Activated T-helper 2 cell treated with anti-CD3 and anti-CD28 coated beads, Interferon-gamma antibody, Interleukin-2, Interleukin-4, amounts not matched to agents 10 μg/mL and 5 μg/mL and 100 μg/mL, durations not matched to agents 14 hours and 24 hours and 36 hours (primary cell): ENCODE measurements at regions not wholly inside any gene's neighbourhood (a gene's known extent, or its start where the extent isn't known, plus 50 kb on each side); places are given as distances from the start of the nearest gene placed in this dataset.
"Not testable (repeated sequence)": the region's sequence is repeated elsewhere in the genome, so short reads cannot be mapped to it uniquely, and the experiment has no call there.

Experiments
- DNase-seq: peaks from one replicate; pipeline ENCODE4 v3.0.0; 2021; ENCODE audit warnings: low spot score
- H3K27ac Mint-ChIP-seq: one replicate; pipeline ENCODE4 v1.8.0; 2021; ENCODE audit warnings: mixed read lengths
- H3K27me3 Mint-ChIP-seq: one replicate; pipeline ENCODE4 v1.8.0; 2021; ENCODE audit warnings: low read depth, mixed read lengths
- H3K36me3 Mint-ChIP-seq: one replicate; pipeline ENCODE4 v1.8.0; 2021; ENCODE audit warnings: low read depth, mixed read lengths
- H3K4me1 Mint-ChIP-seq: one replicate; pipeline ENCODE4 v1.8.0; 2021; ENCODE audit warnings: low read depth, mixed read lengths
- H3K4me3 Mint-ChIP-seq: one replicate; pipeline ENCODE4 v1.8.0; 2021; ENCODE audit warnings: low read depth, mild to moderate bottlenecking, moderate library complexity, mixed read lengths
- H3K9me3 Mint-ChIP-seq: one replicate; pipeline ENCODE4 v1.8.0; 2021; ENCODE audit warnings: mixed read lengths
- intact Hi-C: fragments of 100-400 bp; cut with micrococcal nuclease; formaldehyde crosslinking; loops from one replicate; pipeline ENCODE4 v1.15.1; 2023

DNA sequence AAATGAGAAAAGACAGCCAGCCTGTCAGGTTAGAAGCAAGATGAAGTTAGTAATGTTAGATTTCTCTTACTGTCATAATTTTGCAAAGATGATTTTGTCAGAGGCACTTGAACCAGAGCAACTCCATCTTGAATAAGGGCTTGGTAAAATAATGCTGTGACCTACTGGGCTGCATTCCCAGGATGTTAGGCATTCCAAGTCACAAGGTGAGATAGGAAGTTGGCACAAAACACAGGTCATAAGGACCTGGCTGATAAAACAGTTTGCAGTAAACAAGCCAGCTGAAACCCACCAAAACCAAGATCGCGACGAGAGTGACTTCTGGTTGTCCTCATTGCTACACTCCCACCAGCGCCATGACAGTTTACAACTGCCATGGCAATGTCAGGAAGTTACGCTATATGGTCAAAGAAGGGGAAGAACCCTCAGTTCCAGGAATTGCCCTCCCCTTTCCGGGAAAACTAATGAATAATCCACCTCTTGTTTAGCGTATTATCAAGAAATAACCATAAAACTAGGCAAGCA is 1313.5 kb upstream of the TMEM132C start:
- no peaks in the 10 kb centered on the region for H3K36me3 Mint-ChIP-seq
- DNase-seq, result no peak
- H3K27me3 Mint-ChIP-seq, result no peaks in the 10 kb centered on the region
- intact Hi-C loops, result no loop called here
- H3K27ac Mint-ChIP-seq, result no peak overlapping the region
- no peak overlapping the region for H3K4me3 Mint-ChIP-seq
- peaks cover 6% of the 10 kb centered on the region for H3K9me3 Mint-ChIP-seq
- no peaks in the 10 kb centered on the region for H3K4me1 Mint-ChIP-seq

DNA sequence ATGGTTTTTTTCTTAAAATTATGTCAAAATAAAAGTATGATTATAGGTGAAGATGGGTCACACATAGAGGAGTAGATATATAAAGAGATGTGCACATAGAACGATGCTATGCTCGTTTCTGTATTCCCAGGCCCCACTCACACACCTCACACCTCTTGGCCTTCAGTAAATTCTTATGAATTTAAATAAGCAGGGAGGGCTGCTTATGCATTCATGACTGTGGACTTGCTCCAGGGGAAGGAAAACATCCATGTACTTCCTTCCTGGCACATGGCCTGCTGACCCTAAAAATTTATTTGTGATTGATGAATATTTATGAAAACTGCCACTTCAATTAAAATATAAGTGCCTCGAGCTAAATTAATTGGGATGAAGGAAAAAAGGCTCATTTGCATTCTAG is 1306.7 kb upstream of the TMEM132C start:
- Mint-ChIP-seq H3K4me1 (no peaks in the 10 kb centered on the region), H3K27ac (no peak overlapping the region), H3K36me3 (no peaks in the 10 kb centered on the region), H3K4me3 (no peak overlapping the region), H3K27me3 (no peaks in the 10 kb centered on the region), H3K9me3 (peaks cover 12% of the 10 kb centered on the region)
- no peak for DNase-seq
- intact Hi-C loops, result no loop called here

DNA sequence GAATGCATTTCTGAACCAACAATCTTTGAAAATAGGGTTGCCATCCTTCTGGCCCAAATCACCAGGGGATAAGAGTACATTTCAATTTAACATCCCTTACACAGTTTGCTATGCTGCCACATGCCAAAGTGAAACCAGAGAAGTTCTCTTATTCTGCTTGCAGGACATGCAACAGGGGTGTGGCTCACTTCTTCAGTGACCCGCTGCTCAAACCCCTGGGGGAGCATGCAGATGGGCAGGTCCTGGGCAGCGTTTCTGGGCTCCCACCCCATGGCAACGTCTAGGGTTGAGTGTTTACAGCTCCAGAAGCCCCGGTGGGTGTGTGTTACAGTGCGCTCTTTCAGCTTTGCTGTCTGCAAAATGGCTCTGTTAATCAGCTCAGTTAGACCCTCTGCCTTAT is 1306.3 kb upstream of the TMEM132C start:
- H3K27ac Mint-ChIP-seq, result no peak overlapping the region
- no peaks in the 10 kb centered on the region for H3K36me3 Mint-ChIP-seq
- H3K4me1 Mint-ChIP-seq, result no peaks in the 10 kb centered on the region
- H3K9me3 Mint-ChIP-seq, result peaks cover 12% of the 10 kb centered on the region
- H3K27me3 Mint-ChIP-seq, result no peaks in the 10 kb centered on the region
- intact Hi-C loops, result no loop called here
- no peak overlapping the region for H3K4me3 Mint-ChIP-seq
- no peak for DNase-seq

DNA sequence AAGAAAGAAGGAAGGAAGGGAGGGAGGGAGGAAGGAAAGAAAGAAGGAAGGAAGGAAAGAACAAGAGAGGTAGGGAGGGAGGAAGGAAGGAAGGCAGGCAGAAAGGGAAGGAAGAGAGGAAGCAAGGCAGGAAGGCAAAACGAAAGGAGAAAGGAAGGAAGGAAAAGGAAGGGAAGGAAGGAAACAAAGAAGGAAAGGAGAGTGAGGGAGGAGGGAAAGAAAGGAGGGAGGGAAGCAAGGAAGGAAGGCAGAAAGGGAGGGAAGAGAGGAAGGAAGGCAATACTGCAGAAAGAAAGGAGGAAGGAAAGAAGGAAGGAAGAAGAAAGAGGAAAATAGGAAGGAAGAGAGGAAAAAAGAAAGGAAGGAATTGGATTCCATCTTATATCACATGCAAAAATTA is 1303.1 kb upstream of the TMEM132C start:
- peaks cover 6% of the 10 kb centered on the region for H3K9me3 Mint-ChIP-seq
- no peak overlapping the region for H3K27ac Mint-ChIP-seq
- no peaks in the 10 kb centered on the region for H3K4me1 Mint-ChIP-seq
- DNase-seq, result no peak
- intact Hi-C loops, result no loop called here
- no peaks in the 10 kb centered on the region for H3K36me3 Mint-ChIP-seq
- H3K4me3 Mint-ChIP-seq, result no peak overlapping the region
- no peaks in the 10 kb centered on the region for H3K27me3 Mint-ChIP-seq

DNA sequence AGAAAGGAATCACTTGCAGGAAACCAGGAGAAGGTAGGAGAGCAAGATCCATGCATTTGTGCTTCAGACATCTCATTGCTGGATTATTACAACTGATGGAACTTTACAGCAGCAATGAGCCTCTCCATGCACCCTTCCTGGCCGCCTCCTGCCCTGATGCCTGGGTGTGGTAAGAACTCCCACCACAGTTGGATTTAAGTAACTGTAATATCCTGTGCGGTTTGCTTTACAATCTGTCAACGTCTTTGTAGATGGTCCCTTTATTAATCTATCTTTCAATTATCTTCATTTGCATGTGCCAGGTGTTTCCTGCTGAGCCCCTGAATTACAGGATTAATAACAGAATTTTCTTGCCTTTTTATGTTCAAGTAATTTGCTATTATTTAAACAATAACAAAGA is 1300.5 kb upstream of the TMEM132C start:
- no peak overlapping the region for H3K27ac Mint-ChIP-seq
- H3K27me3 Mint-ChIP-seq, result no peaks in the 10 kb centered on the region
- H3K36me3 Mint-ChIP-seq, result no peaks in the 10 kb centered on the region
- H3K4me1 Mint-ChIP-seq, result no peaks in the 10 kb centered on the region
- H3K4me3 Mint-ChIP-seq, result no peak overlapping the region
- DNase-seq, result no peak
- peaks cover 6% of the 10 kb centered on the region for H3K9me3 Mint-ChIP-seq
- intact Hi-C loops, result no loop called here

DNA sequence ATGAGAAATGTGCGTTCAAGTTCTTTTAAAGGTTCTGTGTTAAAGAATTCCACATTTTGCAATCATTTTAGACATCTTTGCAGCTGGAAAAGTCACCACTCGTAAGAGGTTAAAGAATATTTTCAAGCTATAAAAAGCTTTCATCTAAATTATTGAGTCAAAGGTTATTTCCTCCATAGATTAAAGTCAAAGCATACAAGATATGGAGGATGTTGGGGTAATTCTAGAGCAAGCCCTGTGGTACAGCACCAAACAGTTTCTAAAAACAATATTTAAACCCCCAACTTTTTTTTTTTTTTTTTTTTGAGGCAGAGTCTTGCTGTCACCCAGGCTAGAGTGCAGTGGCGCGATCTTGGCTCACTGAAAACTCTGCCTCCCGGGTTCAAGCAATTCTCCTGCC is 1299.8 kb upstream of the TMEM132C start:
- H3K4me3 Mint-ChIP-seq, result no peak overlapping the region
- no peak for DNase-seq
- H3K27ac Mint-ChIP-seq, result no peak overlapping the region
- no peaks in the 10 kb centered on the region for H3K4me1 Mint-ChIP-seq
- H3K9me3 Mint-ChIP-seq, result peaks cover 6% of the 10 kb centered on the region
- intact Hi-C loops, result no loop called here
- H3K36me3 Mint-ChIP-seq, result no peaks in the 10 kb centered on the region
- H3K27me3 Mint-ChIP-seq, result no peaks in the 10 kb centered on the region

DNA sequence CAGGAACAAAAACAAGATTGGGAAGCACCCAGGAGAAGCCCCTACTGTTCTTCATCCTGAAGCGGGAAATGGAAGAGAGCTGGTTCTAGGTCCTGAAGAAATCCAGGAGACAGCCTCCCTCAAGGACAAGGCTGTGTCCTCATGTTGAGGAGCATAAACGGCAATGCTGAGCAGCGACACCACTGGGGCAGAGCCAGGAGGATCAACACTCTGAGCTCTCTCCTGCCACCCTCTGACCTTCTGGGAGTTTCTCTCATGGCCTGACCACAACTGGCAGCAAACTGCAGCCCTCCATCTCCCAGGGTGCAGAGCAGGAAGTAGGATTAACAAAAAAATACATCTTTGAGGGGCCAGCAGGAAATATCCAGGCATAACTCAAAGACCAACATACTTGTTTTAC is 1292.2 kb upstream of the TMEM132C start:
- intact Hi-C loops, result no loop called here
- DNase-seq, result no peak
- H3K4me1 Mint-ChIP-seq, result no peaks in the 10 kb centered on the region
- H3K36me3 Mint-ChIP-seq, result no peaks in the 10 kb centered on the region
- no peaks in the 10 kb centered on the region for H3K27me3 Mint-ChIP-seq
- no peak overlapping the region for H3K27ac Mint-ChIP-seq
- no peak overlapping the region for H3K4me3 Mint-ChIP-seq
- H3K9me3 Mint-ChIP-seq, result peaks cover 3% of the 10 kb centered on the region

DNA sequence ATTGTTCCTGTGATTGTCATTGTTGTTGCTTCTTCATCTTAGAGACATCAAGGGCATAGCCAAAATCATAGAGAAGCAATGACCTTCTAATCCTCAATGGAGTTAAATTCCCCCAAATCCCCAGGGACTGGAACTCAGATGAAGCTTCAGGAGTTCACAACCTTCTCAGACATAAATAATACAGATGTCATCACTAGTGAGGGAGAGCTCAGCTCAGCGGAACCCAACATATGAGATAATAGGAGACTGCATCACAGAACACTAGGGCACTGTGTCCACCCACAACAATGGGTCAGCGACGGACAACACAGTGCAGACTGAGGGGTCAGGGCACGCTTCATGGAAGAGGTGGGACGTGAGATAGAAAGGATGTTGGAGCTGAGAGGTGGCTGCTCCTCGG is 1290.4 kb upstream of the TMEM132C start:
- H3K27me3 Mint-ChIP-seq, result no peaks in the 10 kb centered on the region

DNA sequence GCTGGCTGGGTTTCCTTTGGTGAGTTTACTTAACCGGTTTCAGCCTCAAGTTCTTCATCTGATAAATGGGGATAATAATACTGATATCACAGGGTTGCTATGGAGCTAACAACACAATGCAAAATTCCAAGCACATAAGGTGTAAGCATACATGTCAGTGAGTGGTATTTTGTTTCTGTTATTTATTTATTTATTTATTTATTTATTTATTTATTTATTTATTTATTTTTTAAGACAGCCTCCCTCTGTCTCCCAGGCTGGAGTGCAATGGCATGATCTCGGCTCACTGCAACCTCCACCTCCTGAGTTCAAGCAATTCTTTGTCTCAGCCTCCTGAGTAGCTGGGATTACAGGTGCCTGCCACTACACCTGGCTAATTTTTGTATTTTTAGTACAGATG is 1287.4 kb upstream of the TMEM132C start:
- H3K4me3 Mint-ChIP-seq, H3K4me1 Mint-ChIP-seq, H3K27me3 Mint-ChIP-seq, DNase-seq, intact Hi-C loops, H3K36me3 Mint-ChIP-seq, H3K27ac Mint-ChIP-seq: not testable (repeated sequence)
- H3K9me3 Mint-ChIP-seq, result peaks cover 15% of the 10 kb centered on the region

More for the DNA sequence above, 1290.4 kb upstream of the TMEM132C start:
- H3K4me3 Mint-ChIP-seq, result no peak overlapping the region
- H3K4me1 Mint-ChIP-seq, result no peaks in the 10 kb centered on the region
- intact Hi-C loops, result no loop called here
- peaks cover 3% of the 10 kb centered on the region for H3K9me3 Mint-ChIP-seq
- no peak overlapping the region for H3K27ac Mint-ChIP-seq
- H3K36me3 Mint-ChIP-seq, result no peaks in the 10 kb centered on the region
- DNase-seq, result no peak

DNA sequence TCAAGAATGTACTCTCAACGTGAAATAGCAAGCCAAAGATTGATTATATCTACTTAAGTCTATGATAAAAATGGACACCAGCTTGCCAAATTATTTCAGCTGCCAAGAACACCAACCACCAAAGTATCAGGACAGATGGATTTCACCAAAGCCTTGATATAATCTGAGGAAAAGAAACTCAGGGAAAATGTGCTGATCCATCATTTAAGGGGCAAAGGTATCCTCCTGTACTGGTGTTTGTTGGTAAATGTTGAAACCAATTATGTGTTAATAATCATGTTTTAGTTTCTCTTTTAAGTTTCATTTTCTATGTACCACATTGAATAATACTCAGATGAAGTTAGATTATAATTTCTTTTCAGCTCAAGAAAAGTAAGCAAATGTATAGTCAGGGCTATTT is 1284.3 kb upstream of the TMEM132C start:
- no peak for DNase-seq
- no peaks in the 10 kb centered on the region for H3K4me1 Mint-ChIP-seq
- no peak overlapping the region for H3K4me3 Mint-ChIP-seq
- H3K9me3 Mint-ChIP-seq, result peaks cover 16% of the 10 kb centered on the region
- H3K36me3 Mint-ChIP-seq, result no peaks in the 10 kb centered on the region
- H3K27me3 Mint-ChIP-seq, result no peaks in the 10 kb centered on the region
- H3K27ac Mint-ChIP-seq, result no peak overlapping the region
- intact Hi-C loops, result no loop called here

DNA sequence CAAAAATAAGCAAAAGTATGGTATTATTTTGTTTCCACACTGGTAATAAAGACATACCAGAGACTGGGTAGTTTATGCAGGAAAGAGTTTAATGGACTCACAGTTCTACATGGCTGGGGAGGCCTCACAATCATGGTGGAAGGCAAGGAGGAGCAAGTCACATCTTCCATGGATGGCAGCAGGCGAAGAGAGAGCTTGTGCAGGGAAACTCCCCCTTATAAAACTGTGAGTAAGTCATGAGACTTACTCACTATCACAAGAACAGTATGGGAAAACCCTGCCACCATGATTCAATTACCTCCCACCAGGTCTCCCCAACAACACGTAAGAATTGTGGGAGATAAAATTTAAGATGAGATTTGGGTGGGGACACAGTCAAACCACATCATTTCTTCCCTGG is 1283.2 kb upstream of the TMEM132C start:
- DNase-seq, intact Hi-C loops, H3K27me3 Mint-ChIP-seq, H3K27ac Mint-ChIP-seq, H3K36me3 Mint-ChIP-seq, H3K4me1 Mint-ChIP-seq, H3K4me3 Mint-ChIP-seq: not testable (repeated sequence)
- peaks cover 16% of the 10 kb centered on the region for H3K9me3 Mint-ChIP-seq

DNA sequence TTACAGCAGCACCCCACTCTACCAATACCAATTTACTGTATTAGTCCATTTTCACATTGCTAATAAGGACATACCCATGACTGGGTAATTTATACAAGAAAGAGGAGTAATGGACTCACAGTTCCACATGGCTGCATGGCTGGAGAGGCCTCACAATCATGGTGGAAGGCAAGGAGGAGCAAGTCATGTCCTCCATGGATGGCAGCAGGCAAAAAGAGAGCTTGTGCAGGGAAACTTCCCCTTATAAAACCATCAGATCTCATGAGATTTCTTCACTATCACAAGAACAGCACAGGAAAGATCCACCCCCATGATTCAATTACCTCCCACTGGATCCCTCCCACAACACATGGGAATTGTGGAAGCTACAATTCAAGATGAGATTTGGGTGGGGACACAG is 1281.3 kb upstream of the TMEM132C start:
- H3K36me3 Mint-ChIP-seq, DNase-seq, H3K4me3 Mint-ChIP-seq, H3K4me1 Mint-ChIP-seq, intact Hi-C loops, H3K27ac Mint-ChIP-seq, H3K27me3 Mint-ChIP-seq: not testable (repeated sequence)
- H3K9me3 Mint-ChIP-seq, result peaks cover 16% of the 10 kb centered on the region

DNA sequence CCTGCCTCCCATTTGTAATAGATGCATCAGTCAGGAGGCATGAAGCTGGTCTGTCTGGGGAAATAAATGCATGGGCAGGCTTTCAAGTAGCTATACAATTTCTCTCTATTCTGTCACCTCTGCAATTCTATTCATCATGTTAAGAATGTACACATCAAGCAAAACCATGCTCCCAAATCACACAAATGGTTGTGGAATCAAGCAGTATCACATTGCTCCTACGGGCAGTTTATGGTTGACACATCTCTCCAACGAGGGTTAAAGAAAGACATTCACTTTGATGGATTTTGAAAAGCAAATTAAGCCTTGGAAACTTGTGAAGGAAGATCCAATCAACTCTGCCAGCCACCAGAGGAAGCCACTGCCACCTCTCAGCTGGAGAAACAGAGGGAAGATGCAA is 1277.4 kb upstream of the TMEM132C start:
- Mint-ChIP-seq H3K27me3 (no peaks in the 10 kb centered on the region), H3K4me1 (no peaks in the 10 kb centered on the region)

DNA sequence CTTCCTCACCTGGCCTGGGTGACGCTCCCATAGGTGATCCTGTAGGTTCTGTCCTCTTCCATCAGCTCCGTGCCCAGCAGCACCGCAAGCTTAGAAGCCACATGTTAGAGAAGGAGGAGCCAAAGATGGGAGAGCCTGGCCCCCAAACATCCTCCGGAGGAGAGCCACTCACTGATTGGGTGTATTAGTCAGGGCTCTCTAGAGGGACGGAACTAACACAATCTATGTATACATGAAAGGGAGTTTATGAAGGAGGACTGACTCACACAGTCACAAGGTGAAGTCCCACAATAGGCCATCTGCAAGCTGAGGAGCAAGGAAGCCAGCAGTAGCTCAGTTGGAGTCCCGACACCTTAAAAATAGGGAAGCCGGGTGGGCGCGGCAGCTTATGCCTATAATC is 1273.1 kb upstream of the TMEM132C start:
- Mint-ChIP-seq H3K4me1 (no peaks in the 10 kb centered on the region), H3K27ac (no peak overlapping the region), H3K9me3 (peaks cover 3% of the 10 kb centered on the region), H3K36me3 (no peaks in the 10 kb centered on the region), H3K27me3 (no peaks in the 10 kb centered on the region), H3K4me3 (no peak overlapping the region)
- no peak for DNase-seq
- intact Hi-C loops, result no loop called here

More for the DNA sequence above, 1277.4 kb upstream of the TMEM132C start:
- Mint-ChIP-seq H3K9me3 (peaks cover 4% of the 10 kb centered on the region), H3K27ac (no peak overlapping the region), H3K4me3 (no peak overlapping the region), H3K36me3 (no peaks in the 10 kb centered on the region)
- DNase-seq, result no peak
- intact Hi-C loops, result no loop called here
